ENCODE measurements at regions not wholly inside any gene's neighbourhood (a gene's known extent, or its start where the extent isn't known, plus 50 kb on each side); places are given as distances from the start of the nearest gene placed in this dataset.

DNA sequence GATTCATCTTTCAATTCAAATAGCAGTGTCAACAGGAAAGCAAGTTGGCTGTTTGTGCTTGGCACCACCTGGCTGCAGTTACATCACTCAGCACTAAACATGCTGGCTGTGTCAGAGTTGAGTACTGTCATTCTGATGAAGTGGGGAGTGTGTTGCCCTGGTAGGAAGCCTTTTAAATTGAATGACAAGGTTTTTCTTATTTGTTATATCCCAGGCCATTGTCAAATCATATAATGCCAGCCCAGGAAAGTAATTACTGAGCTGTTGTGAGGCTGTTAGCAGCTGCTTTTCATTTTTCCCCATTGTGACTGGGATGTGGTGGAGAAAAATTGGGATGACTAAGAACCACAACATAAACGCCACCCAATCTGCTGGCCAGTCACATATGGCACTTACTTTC, 106.5 kb upstream of the PRKD1 start:
- TF ChIP-seq ZNF274 (IDR thresholded peaks at IDR 0.05; ENCODE audit: low read depth, low read length) (no peak), SUZ12 (IDR thresholded peaks at IDR 0.05; ENCODE audit: extremely low read depth, insufficient read depth, insufficient read length) (no peak)

Measured in NT2/D1 (cell line).